Heart left ventricle (tissue), 13 donors: ENCODE measurements at regions not wholly inside any gene's neighbourhood (a gene's known extent, or its start where the extent isn't known, plus 50 kb on each side); places are given as distances from the start of the nearest gene placed in this dataset.

Experiments used
- POLR2A ChIP-seq, 2 donors: fragments of 450-650 bp; IDR thresholded peaks; one replicate each; pipeline ENCODE4 v1.6.1; 2017; ENCODE audit warnings: antibody characterized with exemption in 2 of 2, mild to moderate bottlenecking in 2 of 2, moderate library complexity in 2 of 2
- TF ChIP-seq, protein P1 (sequence below), 12 donors: fragments of 200-600 bp; sonication (generic) in 4 of 12; IDR thresholded peaks; one replicate each; pipeline versions ENCODE4 v1.5.0 to v1.8.0; 2018 to 2022; ENCODE audit warnings: antibody characterized with exemption in 12 of 12, mild to moderate bottlenecking in 5 of 12
- donor health status: ischemic (EF 13 %, LVEDD 7.1; RV severe dilation, severe dysfunction).
- donor health status: DM: no; HTN: yes; CAD: no.
- donor health status: DM: no; HTN: no; CAD: no.
- donor health status: ischemic (EF 25% LVEDD 6.9; RV normal size, moderate dysfunction).
- donor health status: ischemic (EF 25% LVEDD 5.7; RV mildly dilated, moderate dysfunction).
- donor health status: ischemic (EF 35%, LVEDD 5.7; RV mildly dilated, moderate dysfunction).
- donor health status: nonischemic (EF 11% LVEDD 7.7; RV severe dilation, severe dysfunction).
- donor health status: DM: yes; HTN: yes; CAD: no.
- donor health status: PGD.
- donor health status: ischemic (EF 29% LVEDD 5.4; RV normal size, mild dysfunction).
- donor health status: nonischemic (EF 23%, LVEDD 6.1; RV moderate dilation, normal function).

GRCh38 chr3:171980578-171981270 lies 58.7 kb upstream of the FNDC3B start:
- TF ChIP-seq, protein P1, sequence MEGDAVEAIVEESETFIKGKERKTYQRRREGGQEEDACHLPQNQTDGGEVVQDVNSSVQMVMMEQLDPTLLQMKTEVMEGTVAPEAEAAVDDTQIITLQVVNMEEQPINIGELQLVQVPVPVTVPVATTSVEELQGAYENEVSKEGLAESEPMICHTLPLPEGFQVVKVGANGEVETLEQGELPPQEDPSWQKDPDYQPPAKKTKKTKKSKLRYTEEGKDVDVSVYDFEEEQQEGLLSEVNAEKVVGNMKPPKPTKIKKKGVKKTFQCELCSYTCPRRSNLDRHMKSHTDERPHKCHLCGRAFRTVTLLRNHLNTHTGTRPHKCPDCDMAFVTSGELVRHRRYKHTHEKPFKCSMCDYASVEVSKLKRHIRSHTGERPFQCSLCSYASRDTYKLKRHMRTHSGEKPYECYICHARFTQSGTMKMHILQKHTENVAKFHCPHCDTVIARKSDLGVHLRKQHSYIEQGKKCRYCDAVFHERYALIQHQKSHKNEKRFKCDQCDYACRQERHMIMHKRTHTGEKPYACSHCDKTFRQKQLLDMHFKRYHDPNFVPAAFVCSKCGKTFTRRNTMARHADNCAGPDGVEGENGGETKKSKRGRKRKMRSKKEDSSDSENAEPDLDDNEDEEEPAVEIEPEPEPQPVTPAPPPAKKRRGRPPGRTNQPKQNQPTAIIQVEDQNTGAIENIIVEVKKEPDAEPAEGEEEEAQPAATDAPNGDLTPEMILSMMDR (IDR thresholded peaks at IDR 0.05) = no peak
- TF ChIP-seq POLR2A (IDR thresholded peaks at IDR 0.05) = no peak
